ENCODE measurements at regions not wholly inside any gene's neighbourhood (a gene's known extent, or its start where the extent isn't known, plus 50 kb on each side); places are given as distances from the start of the nearest gene placed in this dataset.
"Not testable (repeated sequence)": the region's sequence is repeated elsewhere in the genome, so short reads cannot be mapped to it uniquely, and the experiment has no call there.

DNA sequence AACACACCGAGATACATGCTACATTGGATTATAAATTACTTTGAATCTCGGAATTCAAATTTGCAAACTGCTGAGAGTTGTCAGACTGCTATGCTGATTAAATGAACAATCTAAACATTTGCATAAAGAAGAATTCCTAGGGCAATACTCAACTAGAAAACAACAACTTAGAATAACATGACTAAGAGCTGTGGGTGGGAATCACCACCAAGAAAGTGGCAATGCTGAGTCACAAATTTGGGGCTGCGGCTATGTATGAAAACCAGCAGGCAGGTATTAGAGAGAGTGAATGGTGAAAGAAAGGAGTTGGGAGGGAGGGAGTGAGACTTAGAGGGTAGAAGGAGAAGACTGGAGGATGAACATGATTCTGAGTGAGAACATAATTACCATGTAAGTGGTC, 559.5 kb downstream of the PIK3C3 start:
- no peaks in the 10 kb centered on the region for H3K36me3 ChIP-seq
- no peak overlapping the region for H3K4me3 ChIP-seq
- no peak for DNase-seq
- intact Hi-C loops (cut with DNase I; ENCODE audit: low total_unique reads), result no loop called here
- no peaks in the 10 kb centered on the region for H3K4me1 ChIP-seq
- no peaks in the 10 kb centered on the region for H3K9me3 ChIP-seq
- WGBS, 5 donors, result 56 to 83% (median 79%) methylated on average over 3 of the region's 3 CpGs
- no peak overlapping the region for H3K27ac ChIP-seq
- TF ChIP-seq, protein P1, sequence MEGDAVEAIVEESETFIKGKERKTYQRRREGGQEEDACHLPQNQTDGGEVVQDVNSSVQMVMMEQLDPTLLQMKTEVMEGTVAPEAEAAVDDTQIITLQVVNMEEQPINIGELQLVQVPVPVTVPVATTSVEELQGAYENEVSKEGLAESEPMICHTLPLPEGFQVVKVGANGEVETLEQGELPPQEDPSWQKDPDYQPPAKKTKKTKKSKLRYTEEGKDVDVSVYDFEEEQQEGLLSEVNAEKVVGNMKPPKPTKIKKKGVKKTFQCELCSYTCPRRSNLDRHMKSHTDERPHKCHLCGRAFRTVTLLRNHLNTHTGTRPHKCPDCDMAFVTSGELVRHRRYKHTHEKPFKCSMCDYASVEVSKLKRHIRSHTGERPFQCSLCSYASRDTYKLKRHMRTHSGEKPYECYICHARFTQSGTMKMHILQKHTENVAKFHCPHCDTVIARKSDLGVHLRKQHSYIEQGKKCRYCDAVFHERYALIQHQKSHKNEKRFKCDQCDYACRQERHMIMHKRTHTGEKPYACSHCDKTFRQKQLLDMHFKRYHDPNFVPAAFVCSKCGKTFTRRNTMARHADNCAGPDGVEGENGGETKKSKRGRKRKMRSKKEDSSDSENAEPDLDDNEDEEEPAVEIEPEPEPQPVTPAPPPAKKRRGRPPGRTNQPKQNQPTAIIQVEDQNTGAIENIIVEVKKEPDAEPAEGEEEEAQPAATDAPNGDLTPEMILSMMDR (IDR thresholded peaks at IDR 0.05 in 8 of 11, conservative IDR thresholded peaks at IDR 0.05 in 3 of 11), result no peak
- no peak for TF ChIP-seq POLR2AphosphoS5 (IDR thresholded peaks at IDR 0.05)
- no peak for TF ChIP-seq POLR2A (IDR thresholded peaks at IDR 0.05)
- H3K27me3 ChIP-seq (replicated peaks in 1 of 7), result no peaks in the 10 kb centered on the region

DNA sequence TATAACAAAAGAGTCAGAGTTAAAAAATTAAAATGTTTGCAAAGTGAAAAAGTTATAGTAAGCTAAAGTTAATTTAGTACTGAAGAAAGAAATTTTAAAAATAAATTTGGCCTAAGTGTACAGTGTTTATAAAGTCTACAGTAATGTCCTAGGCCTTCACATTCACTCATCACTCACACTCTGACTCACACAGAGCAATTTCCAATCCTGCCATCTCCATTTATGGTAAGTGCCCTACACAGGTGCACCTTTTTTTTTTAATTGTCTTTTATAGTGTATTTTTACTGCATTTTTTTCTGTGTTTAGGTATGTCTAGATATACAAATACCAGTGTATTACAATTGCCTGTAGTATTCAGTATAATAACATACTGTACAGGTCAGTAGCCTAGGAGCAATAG, 562.9 kb downstream of the PIK3C3 start:
- no peak overlapping the region for H3K27ac ChIP-seq
- no peak overlapping the region for H3K4me3 ChIP-seq
- TF ChIP-seq POLR2A (IDR thresholded peaks at IDR 0.05), result no peak
- no peak for TF ChIP-seq POLR2AphosphoS5 (IDR thresholded peaks at IDR 0.05)
- TF ChIP-seq, protein P1 (IDR thresholded peaks at IDR 0.05 in 8 of 11, conservative IDR thresholded peaks at IDR 0.05 in 3 of 11), result no peak
- no peaks in the 10 kb centered on the region for H3K27me3 ChIP-seq (replicated peaks in 1 of 7)
- intact Hi-C loops (cut with DNase I; ENCODE audit: low total_unique reads), result no loop called here
- H3K9me3 ChIP-seq, result no peaks in the 10 kb centered on the region
- DNase-seq, result no peak
- no peaks in the 10 kb centered on the region for H3K36me3 ChIP-seq
- H3K4me1 ChIP-seq, result no peaks in the 10 kb centered on the region

DNA sequence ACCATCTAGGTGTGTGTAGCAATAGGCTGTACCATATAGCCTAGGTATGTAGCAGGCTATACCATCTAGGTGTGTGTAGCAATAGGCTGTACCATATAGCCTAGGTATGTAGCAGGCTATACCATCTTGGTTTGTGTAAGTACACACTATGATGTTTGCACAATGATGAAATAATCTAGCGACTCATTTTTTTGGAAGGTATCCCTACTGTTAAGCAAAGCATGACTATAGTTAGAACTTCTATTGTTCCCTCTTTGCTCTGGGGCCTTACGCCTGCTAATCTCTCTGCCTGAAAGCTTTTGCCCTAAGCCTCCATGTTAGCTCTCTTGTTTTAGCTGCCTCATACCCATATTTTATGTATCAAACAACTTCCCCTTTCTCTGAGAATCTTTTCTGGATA, 563.3 kb downstream of the PIK3C3 start:
- DNase-seq; H3K4me3 ChIP-seq; H3K36me3 ChIP-seq; H3K4me1 ChIP-seq; H3K27me3 ChIP-seq (replicated peaks in 1 of 7); H3K27ac ChIP-seq; intact Hi-C loops (cut with DNase I; ENCODE audit: low total_unique reads); H3K9me3 ChIP-seq: not testable (repeated sequence)
- WGBS, 5 donors, result 48 to 92% (median 68%) methylated on average over 2 of the region's 2 CpGs

DNA sequence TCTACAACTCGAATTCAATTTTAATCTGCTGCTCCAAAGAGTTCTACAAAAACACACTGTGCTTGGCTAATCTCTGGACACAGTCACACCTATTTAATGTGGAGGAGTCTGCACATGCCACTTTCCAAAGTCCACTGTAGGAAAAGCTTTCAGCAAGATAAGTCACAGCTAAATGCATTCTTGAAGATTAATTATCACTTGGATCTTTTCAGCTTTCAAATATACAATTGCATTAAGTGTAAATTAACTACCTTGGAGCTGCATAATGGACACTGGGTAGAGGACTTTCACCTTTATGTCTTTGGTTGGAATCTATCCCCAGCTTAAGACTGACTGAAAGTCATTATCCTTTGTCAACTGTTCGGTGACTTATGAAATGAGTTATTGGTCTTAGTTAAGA, 565.1 kb downstream of the PIK3C3 start:
- H3K27me3 ChIP-seq (replicated peaks in 1 of 7), result no peaks in the 10 kb centered on the region
- no peak overlapping the region for H3K4me3 ChIP-seq
- 56 to 64% (median 62%) methylated on average over 2 of the region's 2 CpGs for WGBS, 5 donors
- H3K4me1 ChIP-seq, result no peaks in the 10 kb centered on the region
- intact Hi-C loops (cut with DNase I; ENCODE audit: low total_unique reads), result no loop called here
- no peak overlapping the region for H3K27ac ChIP-seq
- H3K9me3 ChIP-seq, result no peaks in the 10 kb centered on the region
- TF ChIP-seq POLR2A (IDR thresholded peaks at IDR 0.05) (no peak), POLR2AphosphoS5 (IDR thresholded peaks at IDR 0.05) (no peak)
- H3K36me3 ChIP-seq, result no peaks in the 10 kb centered on the region
- no peak for DNase-seq

DNA sequence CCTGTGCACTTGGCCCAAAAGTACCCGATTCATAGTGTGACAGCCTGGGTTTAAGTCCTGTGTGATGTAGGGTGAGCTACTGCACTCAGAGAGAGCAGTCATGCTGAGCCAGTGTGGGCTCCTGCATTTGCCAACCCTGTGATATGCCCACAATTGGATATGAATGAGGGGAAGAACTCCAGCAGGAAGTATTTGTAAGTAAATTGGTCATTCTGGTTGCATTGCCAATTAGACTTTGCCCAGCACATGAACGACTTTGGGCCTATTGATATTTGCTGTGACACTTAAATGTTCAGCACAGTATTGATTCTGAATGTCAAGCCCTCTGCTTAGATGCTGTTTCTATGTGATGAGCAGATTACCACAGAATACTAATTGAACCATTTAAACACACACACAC, 570.9 kb downstream of the PIK3C3 start:
- H3K27ac ChIP-seq, result no peak overlapping the region
- no peaks in the 10 kb centered on the region for H3K27me3 ChIP-seq (replicated peaks in 1 of 7)
- H3K4me3 ChIP-seq, result no peak overlapping the region
- TF ChIP-seq, protein P1 (IDR thresholded peaks at IDR 0.05 in 8 of 11, conservative IDR thresholded peaks at IDR 0.05 in 3 of 11), result no peak
- no peak for TF ChIP-seq POLR2A (IDR thresholded peaks at IDR 0.05)
- TF ChIP-seq POLR2AphosphoS5 (IDR thresholded peaks at IDR 0.05), result no peak
- WGBS, 5 donors, result 61 to 72% (median 67%) methylated on average over 2 of the region's 2 CpGs
- H3K36me3 ChIP-seq, result no peaks in the 10 kb centered on the region
- DNase-seq, result no peak
- no peaks in the 10 kb centered on the region for H3K9me3 ChIP-seq
- H3K4me1 ChIP-seq, result no peaks in the 10 kb centered on the region
- intact Hi-C loops (cut with DNase I; ENCODE audit: low total_unique reads), result no loop called here

All from spleen (tissue), 11 donors.